CD4-positive, CD25-positive, alpha-beta regulatory T cell (primary cell): ENCODE measurements at regions not wholly inside any gene's neighbourhood (a gene's known extent, or its start where the extent isn't known, plus 50 kb on each side); places are given as distances from the start of the nearest gene placed in this dataset.
A peak's percentile ranks its signal among the peaks of the same experiment; 100 is the strongest.
"Not testable (repeated sequence)": the region's sequence is repeated elsewhere in the genome, so short reads cannot be mapped to it uniquely, and the experiment has no call there.

Source experiments
- ATAC-seq, 2 donors: fragments of 150-1000 bp; cut with Tn5 transposase; one replicate each; pipeline ENCODE4 v1.10.0; 2021; ENCODE audit warnings: low read depth in 2 of 2, moderate number of reproducible peaks in 2 of 2, moderate library complexity in 1 of 2
- DNase-seq, 3 donors: peaks; one replicate each; pipeline versions ENCODE4 v3.0.0 to v3.0.0-alpha.2; 2012 to 2022; ENCODE audit warnings: mixed read lengths in 1 of 3
- H3K27ac ChIP-seq: one replicate; pipeline ENCODE4 v1.7.0; 2013; ENCODE audit warnings: mild to moderate bottlenecking, low read length; ENCODE audit not compliant: insufficient read depth, poor library complexity, severe bottlenecking
- H3K27me3 ChIP-seq: one replicate; pipeline ENCODE4 v1.7.0; 2013; ENCODE audit warnings: low read length; ENCODE audit not compliant: control insufficient read depth, insufficient read depth
- H3K36me3 ChIP-seq: one replicate; pipeline ENCODE4 v1.7.0; 2013; ENCODE audit warnings: mild to moderate bottlenecking, low read length, moderate library complexity; ENCODE audit not compliant: control insufficient read depth, insufficient read depth
- H3K4me1 ChIP-seq: 2 replicates; pipeline ENCODE4 v1.7.0; 2013; ENCODE audit warnings: mild to moderate bottlenecking, low read length; ENCODE audit not compliant: insufficient read depth, control insufficient read depth, poor library complexity, severe bottlenecking
- H3K4me3 ChIP-seq: one replicate; pipeline ENCODE4 v1.7.0; 2013; ENCODE audit warnings: low read depth, mild to moderate bottlenecking, low read length, moderate library complexity
- H3K9me3 ChIP-seq, 2 experiments: 1 replicate in 1 of 2; 2 replicates in 1 of 2; pipeline ENCODE4 v1.7.0; 2013; ENCODE audit warnings: low read length in 2 of 2, mild to moderate bottlenecking in 1 of 2, moderate library complexity in 1 of 2; ENCODE audit not compliant: control insufficient read depth in 2 of 2
- H3K27ac Mint-ChIP-seq, 3 donors: one replicate each; pipeline ENCODE4 v1.8.0; 2020 to 2022; ENCODE audit warnings: mild to moderate bottlenecking in 3 of 3, mixed read lengths in 3 of 3, moderate library complexity in 2 of 3
- H3K27me3 Mint-ChIP-seq: one replicate; pipeline ENCODE4 v1.8.0; 2022; ENCODE audit warnings: mild to moderate bottlenecking, mixed read lengths
- H3K36me3 Mint-ChIP-seq: one replicate; pipeline ENCODE4 v1.8.0; 2020; ENCODE audit warnings: mixed read lengths
- H3K4me1 Mint-ChIP-seq, 4 donors: one replicate each; pipeline ENCODE4 v1.8.0; 2020 to 2022; ENCODE audit warnings: mixed read lengths in 4 of 4, mild to moderate bottlenecking in 1 of 4
- H3K4me3 Mint-ChIP-seq, 4 donors: one replicate each; pipeline ENCODE4 v1.8.0; 2020 to 2022; ENCODE audit warnings: mild to moderate bottlenecking in 4 of 4, mixed read lengths in 4 of 4, moderate library complexity in 3 of 4
- H3K9me3 Mint-ChIP-seq, 7 donors: one replicate each; pipeline ENCODE4 v1.8.0; 2020 to 2022; ENCODE audit warnings: mixed read lengths in 7 of 7, mild to moderate bottlenecking in 3 of 7, moderate library complexity in 2 of 7

DNA sequence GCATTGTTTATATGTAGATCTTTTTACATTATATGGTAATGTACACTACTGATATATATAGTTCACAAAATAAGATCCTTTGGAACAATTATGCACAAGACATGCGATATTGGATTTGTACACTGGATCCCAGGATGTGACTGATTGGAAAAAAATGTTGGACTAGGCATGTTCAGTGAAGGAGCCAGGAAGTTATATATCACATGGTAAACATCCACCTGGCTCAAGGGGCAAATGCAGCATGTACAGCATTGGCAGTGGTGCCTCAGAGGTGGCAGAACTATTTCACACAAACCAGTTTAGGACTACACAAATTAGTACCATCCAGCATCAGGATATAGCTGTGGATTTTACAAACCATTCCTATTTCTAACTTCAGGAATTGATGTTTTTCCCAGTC, 97.4 kb upstream of the NANOS1 start:
- DNase-seq, H3K36me3 Mint-ChIP-seq, H3K27ac ChIP-seq, H3K4me1 Mint-ChIP-seq, H3K27ac Mint-ChIP-seq, H3K4me3 ChIP-seq, H3K36me3 ChIP-seq, H3K4me3 Mint-ChIP-seq, ATAC-seq, H3K4me1 ChIP-seq: not testable (repeated sequence)
- Mint-ChIP-seq H3K27me3 (peaks cover 32% of the 10 kb centered on the region), H3K9me3 (peaks cover 4 to 34% (median 19%) of the 10 kb centered on the region in 7 donors)
- peaks cover 17% of the 10 kb centered on the region for H3K27me3 ChIP-seq
- H3K9me3 ChIP-seq: peaks cover 13 to 14% of the 10 kb centered on the region in 2 experiments

DNA sequence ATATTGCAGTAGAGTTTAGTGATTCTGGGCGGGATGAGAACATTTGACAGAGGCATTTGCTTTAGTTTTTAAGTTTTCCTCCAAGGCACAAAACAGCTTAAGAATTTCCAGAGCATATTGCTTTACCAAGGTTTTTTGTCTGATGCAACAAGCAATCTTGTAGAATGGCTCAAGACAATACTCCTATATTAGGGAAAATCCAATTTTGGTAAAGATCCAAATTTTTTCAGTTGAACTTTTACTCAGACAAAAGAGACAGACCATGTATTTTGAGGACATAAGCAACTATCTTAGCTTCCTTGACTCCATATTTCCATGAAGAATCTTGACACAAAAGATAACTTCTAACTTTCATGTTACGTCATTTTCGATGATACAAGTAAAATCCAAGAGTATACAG, 92.3 kb upstream of the NANOS1 start:
- Histone ChIP-seq H3K27ac (no peak overlapping the region), H3K36me3 (no peaks in the 10 kb centered on the region), H3K9me3 (no peaks in the 10 kb centered on the region), H3K4me3 (no peak overlapping the region), H3K4me1 (no peaks in the 10 kb centered on the region), H3K27me3 (peaks cover 15% of the 10 kb centered on the region)
- H3K27me3 Mint-ChIP-seq: peaks cover 34% of the 10 kb centered on the region
- H3K4me1 Mint-ChIP-seq: no peaks in the 10 kb centered on the region
- ATAC-seq (no peak), DNase-seq (no peak)
- H3K27ac Mint-ChIP-seq: no peak overlapping the region
- no peaks in the 10 kb centered on the region for H3K36me3 Mint-ChIP-seq
- peaks cover 0 to 10% (median 9%) of the 10 kb centered on the region in 7 donors for H3K9me3 Mint-ChIP-seq
- no peak overlapping the region for H3K4me3 Mint-ChIP-seq

- no peak overlapping the region for H3K4me3 ChIP-seq
- no peak overlapping the region for H3K27ac Mint-ChIP-seq
- H3K9me3 Mint-ChIP-seq: peaks cover 0 to 10% (median 5%) of the 10 kb centered on the region in 7 donors
- no peak overlapping the region for H3K4me3 Mint-ChIP-seq
- no peak for ATAC-seq
- H3K36me3 ChIP-seq: no peaks in the 10 kb centered on the region
- no peaks in the 10 kb centered on the region for H3K36me3 Mint-ChIP-seq
- no peaks in the 10 kb centered on the region for H3K4me1 ChIP-seq
- no peaks in the 10 kb centered on the region for H3K9me3 ChIP-seq
- H3K27me3 Mint-ChIP-seq: peaks cover 21% of the 10 kb centered on the region
- no peaks in the 10 kb centered on the region for H3K4me1 Mint-ChIP-seq
- H3K27me3 ChIP-seq: peaks cover 8% of the 10 kb centered on the region
- no peak overlapping the region for H3K27ac ChIP-seq
- peak in 1 of 3 donors; percentile 57 for DNase-seq
Observed at GRCh38 chr10:118939211-118940007, 90.1 kb upstream of the NANOS1 start.

DNA sequence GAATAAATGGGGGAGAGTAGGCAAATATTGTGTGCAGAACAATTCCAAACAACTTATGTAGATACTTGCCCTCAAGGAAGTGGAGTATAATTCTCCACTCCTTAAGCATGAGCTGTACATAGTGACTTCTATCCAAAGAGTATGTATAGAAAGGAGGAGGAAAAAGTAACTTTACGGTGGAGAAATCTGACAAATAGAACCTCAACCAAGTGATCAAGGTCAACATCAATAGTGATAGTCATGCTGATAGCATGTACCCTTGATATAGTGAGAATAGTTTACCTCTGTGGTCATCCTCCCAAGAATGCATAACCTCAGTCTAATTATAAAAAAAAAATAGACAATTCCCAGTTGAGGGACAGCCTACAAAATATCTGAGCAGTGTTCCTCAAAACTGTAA, 89.1 kb upstream of the NANOS1 start:
- Histone ChIP-seq H3K9me3 (no peaks in the 10 kb centered on the region), H3K36me3 (no peaks in the 10 kb centered on the region), H3K4me1 (no peaks in the 10 kb centered on the region), H3K27me3 (peaks cover 3% of the 10 kb centered on the region), H3K27ac (no peak overlapping the region), H3K4me3 (no peak overlapping the region)
- Mint-ChIP-seq H3K27ac (no peak overlapping the region), H3K9me3 (peaks cover 0 to 6% (median 4%) of the 10 kb centered on the region in 7 donors), H3K36me3 (no peaks in the 10 kb centered on the region), H3K27me3 (peaks cover 19% of the 10 kb centered on the region), H3K4me3 (no peak overlapping the region), H3K4me1 (no peaks in the 10 kb centered on the region)
- DNase-seq: no peak
- no peak for ATAC-seq

DNA sequence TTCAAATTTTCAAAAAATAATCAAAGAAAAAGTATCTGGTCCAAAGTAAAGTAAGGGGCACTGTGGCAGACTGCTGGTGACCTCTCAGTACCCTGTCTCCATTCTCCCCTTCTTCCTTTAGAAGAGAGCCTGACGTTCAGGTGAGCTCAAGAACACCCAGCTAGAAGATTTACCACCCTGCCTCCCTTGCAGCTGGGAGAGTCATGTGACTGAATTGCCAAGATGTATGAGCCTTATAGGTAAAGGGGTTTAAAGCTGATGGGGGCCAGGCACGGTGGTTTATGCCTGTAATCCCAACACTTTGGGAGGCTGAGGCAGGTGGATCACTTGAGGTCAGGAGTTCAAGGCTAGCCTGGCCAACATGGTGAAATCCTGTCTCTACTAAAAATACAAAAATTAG, 86.3 kb upstream of the NANOS1 start:
- Histone ChIP-seq H3K36me3 (no peaks in the 10 kb centered on the region), H3K9me3 (no peaks in the 10 kb centered on the region), H3K27me3 (peaks cover 3% of the 10 kb centered on the region), H3K27ac (no peak overlapping the region), H3K4me3 (no peak overlapping the region), H3K4me1 (no peaks in the 10 kb centered on the region)
- no peak for DNase-seq
- Mint-ChIP-seq H3K36me3 (no peaks in the 10 kb centered on the region), H3K4me1 (no peaks in the 10 kb centered on the region), H3K27ac (no peak overlapping the region), H3K9me3 (peaks cover 0 to 6% (median 3%) of the 10 kb centered on the region in 7 donors), H3K4me3 (no peak overlapping the region), H3K27me3 (peaks cover 21% of the 10 kb centered on the region)
- no peak for ATAC-seq

DNA sequence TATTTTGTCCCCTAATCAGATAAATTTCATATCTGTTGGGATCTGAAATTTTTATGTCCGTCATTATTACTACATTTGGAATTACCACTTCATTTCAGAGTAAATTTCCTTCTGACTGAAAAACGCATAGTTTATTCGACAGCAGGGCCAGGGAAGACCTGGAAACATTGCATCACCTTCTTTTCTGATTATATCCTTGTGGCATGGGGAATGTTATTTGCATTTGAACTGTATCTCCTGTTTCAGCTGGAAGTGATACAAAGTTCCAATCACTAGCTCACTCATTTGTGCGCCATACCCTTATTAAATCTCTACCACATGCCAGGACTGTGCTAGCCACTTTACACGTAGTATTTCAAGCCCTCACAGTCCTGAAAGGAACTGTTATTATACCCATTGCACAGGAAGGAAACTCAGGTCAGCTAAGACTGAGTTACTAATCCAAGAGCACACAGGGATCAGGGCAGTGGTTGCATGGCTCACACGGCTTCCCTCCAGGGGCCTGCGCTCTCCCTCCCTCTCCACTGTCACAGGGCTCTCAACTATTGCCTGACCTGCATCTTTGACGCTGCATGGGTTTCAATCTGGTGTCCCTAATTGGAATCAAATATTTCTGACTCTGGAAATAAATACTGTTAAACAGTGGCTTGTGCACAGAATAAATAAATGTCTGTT, 84.4 kb upstream of the NANOS1 start:
- peaks cover 0 to 7% (median 0%) of the 10 kb centered on the region in 7 donors for H3K9me3 Mint-ChIP-seq
- Histone ChIP-seq H3K27ac (no peak overlapping the region), H3K4me1 (no peaks in the 10 kb centered on the region), H3K9me3 (no peaks in the 10 kb centered on the region), H3K4me3 (no peak overlapping the region), H3K27me3 (peaks cover 3% of the 10 kb centered on the region), H3K36me3 (no peaks in the 10 kb centered on the region)
- peaks cover 34% of the 10 kb centered on the region for H3K27me3 Mint-ChIP-seq
- H3K27ac Mint-ChIP-seq: no peak overlapping the region
- ATAC-seq (no peak), DNase-seq (no peak)
- no peak overlapping the region for H3K4me3 Mint-ChIP-seq
- no peaks in the 10 kb centered on the region for H3K36me3 Mint-ChIP-seq
- no peaks in the 10 kb centered on the region for H3K4me1 Mint-ChIP-seq

DNA sequence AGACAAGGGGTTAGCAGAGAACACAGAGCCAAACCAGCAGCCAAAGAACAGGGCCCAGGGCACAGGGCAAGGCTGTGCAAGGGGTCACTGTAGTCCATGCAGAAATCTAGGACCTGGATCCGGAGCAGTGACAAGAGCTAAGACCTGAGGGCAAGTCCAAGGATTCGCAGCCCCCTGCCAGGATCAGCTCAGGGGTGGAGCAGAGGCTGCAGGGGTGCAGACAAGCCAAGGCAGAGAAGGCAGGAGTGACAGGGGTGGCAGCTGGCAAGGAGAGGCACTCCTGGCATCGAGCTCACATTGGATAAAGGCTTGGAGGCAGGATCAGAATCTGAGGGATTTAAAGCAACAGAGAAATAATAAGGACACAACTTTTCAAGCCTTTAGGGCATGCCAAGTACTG, 80.7 kb upstream of the NANOS1 start:
- Histone ChIP-seq H3K9me3 (no peaks in the 10 kb centered on the region), H3K4me3 (no peak overlapping the region), H3K4me1 (no peaks in the 10 kb centered on the region), H3K27me3 (peaks cover 5% of the 10 kb centered on the region), H3K36me3 (no peaks in the 10 kb centered on the region), H3K27ac (no peak overlapping the region)
- no peaks in the 10 kb centered on the region for H3K36me3 Mint-ChIP-seq
- peaks cover 0 to 3% (median 0%) of the 10 kb centered on the region in 7 donors for H3K9me3 Mint-ChIP-seq
- DNase-seq (no peak), ATAC-seq (no peak)
- no peaks in the 10 kb centered on the region for H3K4me1 Mint-ChIP-seq
- H3K27ac Mint-ChIP-seq: no peak overlapping the region
- H3K27me3 Mint-ChIP-seq: peaks cover 39% of the 10 kb centered on the region
- H3K4me3 Mint-ChIP-seq: no peak overlapping the region
